Epidermal melanocyte (primary cell): ENCODE measurements at regions not wholly inside any gene's neighbourhood (a gene's known extent, or its start where the extent isn't known, plus 50 kb on each side); places are given as distances from the start of the nearest gene placed in this dataset.

Experiments
- DNase-seq: peaks from one replicate; pipeline ENCODE4 v3.0.0; 2011; ENCODE audit warnings: low spot score; ENCODE audit not compliant: insufficient read length

- DNase-seq, result no peak
Observed at GRCh38 chr20:56954797-56955196, 311.6 kb downstream of the BMP7 start.

- DNase-seq, result no peak
Observed at GRCh38 chr20:56955680-56956079, 310.8 kb downstream of the BMP7 start.

- DNase-seq, result no peak
Observed at GRCh38 chr20:56956534-56956933, 309.9 kb downstream of the BMP7 start.

DNA sequence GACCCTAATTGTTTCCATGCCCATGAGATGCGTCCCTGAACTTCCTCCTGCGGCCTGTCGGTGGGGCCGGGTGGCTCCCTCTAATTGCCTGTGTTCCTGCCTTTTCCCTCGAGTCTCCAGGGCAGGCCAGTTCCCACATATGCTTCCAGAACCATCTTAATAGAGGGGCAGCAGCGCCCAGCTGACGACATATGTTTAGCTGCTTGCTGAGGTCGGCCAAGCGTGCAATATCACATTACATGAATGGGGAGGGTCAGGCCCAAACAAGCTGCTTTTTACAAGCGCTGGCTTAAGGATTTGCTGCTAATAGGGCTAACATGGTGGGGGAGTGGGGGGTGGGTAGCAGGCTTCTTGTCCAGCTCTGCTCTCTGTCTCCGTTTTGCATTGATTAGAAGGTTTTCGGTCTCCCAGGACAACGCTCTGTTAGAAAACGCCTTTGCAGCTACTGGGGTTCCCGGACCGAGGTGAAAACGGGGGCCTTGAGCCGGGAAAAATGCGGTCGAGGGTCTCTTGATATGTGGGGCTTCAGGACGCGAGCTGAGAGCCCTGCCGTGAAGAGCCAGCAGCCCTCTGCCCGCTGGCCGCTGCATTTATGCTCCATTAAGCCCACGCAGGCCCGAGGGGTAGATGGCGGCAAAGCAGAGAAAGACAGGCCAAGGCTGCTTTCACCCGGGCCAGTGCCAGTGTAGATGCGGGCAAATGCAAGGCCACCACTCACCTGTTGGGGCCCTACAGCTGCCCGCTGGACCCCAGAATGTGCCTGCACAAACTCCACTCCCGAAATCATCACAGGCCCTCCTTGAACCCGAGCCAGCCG, 308.5 kb downstream of the BMP7 start:
- no peak for DNase-seq

GRCh38 chr20:56964901-56965300, 301.5 kb downstream of the BMP7 start:
- DNase-seq, result no peak

GRCh38 chr20:56967916-56968315, 298.5 kb downstream of the BMP7 start:
- DNase-seq, result no peak

DNA sequence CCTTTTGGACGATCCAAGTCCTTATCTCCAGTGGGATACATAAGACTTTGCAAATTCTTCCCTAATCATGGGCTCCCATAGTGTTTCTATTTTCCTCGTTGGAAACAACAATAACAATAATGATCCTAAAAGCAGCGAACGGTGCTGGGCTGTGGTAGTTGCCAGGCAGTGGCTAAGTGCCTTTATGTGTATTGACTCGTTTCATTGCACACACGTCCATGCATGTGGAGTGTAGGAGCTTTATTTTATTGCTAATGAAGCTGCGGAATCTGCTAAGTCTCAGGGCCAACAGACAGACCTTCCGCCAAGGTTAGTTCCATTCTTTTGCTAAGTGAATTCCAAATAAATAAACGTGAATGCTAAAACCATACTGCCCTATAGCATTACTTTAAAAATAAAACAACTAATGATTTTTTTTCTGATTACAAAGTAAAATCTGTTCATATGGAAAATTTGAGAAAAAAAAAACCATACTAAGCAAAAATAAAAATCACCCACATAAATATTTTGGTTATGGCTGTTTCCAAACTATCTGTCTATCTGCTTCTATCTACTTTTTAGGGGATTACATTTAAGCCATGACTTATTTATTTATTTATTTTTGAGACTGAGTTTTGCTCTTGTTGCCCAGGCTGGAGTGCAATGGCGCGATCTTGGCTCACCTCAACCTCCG, 297.9 kb downstream of the BMP7 start:
- DNase-seq, result no peak

DNA sequence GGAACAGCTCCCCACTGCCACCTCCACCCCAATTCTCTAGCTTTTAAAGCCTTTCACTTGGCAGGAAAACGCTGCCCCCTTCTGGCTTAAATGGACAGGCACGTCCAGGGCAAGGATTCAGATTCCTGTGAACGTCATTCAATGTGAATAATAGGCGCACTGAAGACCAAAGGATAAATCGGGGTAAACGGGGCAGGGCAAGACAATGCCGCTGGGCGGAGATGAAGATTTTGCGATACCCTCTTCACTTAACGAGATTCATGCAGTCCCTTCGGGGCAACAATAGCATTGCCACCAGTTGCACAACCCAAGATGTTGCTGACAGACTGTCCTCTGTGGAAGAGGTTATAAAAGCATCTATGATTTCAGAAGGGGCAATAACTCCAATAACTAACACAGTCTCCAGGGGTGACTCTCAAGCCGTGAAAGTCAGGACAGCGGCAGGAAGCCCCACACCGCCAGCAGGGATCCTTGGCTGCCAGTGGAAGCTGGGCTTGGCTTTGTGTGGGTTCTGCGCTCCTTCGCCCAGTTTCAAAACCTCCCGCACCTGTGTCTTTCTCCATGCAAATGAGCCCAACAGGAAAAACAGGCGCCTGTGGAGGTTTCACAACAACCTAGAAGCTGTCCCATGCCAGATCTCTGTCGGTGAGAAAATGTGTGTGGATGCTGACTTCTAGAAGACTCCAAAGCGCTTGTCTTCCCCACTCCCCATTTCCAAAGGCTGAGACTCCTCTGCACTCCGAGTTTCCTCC, 291.8 kb downstream of the BMP7 start:
- DNase-seq, result peak; percentile 78

DNA sequence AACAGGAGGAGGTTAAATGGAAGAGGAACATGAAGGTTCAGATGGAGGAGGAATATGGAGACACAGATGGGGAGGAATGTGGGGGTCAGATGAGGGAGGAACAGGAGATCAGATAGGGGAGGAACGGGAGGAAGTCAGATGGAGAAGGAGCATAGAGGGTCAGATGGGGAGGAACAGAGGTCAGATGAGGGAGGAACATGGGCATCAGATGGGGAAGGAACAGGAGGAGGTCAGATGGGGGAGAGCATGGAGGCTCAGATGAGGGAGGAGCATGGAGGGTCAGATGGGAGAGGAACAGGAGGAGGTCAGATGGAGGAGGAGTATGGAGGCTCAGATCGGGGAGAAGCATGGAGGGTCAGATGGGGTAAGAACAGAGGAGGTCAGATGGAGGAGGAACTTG, 290.6 kb downstream of the BMP7 start:
- DNase-seq, result no peak

DNA sequence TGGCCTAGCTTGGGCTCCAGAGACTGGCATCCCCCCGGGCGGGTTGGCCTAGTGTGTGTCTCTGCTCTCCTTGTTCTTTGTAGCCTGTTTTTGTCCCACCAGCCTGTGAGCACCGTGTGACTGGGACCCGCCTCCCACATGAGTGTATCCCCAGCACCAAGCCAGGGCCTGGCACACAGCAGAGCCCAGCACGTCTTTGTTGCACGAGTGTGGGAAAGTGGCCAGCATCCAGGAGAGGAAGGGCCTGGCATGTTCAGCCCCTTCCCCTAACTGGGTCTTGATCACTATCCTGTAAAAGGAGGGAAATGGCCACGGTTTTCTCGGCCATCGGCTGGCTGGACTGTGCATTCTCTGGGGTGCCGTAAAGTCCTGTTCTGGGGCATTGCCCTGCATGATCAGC, 290.1 kb downstream of the BMP7 start:
- no peak for DNase-seq

DNA sequence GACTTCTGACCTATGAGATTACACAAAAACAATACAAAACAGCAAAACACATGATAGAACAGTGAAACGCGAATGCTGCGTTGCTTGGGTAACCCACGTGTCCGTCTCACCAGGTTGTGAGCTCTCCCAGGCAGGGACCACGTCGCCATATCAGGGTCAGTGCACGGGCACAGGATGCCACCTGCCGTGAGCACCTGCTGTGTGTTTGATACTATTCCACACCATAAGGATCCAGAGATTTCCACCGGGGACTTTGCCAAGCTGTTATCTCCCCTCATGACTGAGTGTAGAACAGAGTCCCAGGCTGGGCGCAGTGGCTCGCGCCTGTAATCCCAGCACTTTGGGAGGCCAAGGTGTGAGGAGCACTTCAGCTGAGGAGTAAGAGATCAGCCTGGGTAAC, 288.0 kb downstream of the BMP7 start:
- DNase-seq, result no peak

- DNase-seq, result no peak
Observed at GRCh38 chr20:56979125-56979524, 287.3 kb downstream of the BMP7 start.

DNA sequence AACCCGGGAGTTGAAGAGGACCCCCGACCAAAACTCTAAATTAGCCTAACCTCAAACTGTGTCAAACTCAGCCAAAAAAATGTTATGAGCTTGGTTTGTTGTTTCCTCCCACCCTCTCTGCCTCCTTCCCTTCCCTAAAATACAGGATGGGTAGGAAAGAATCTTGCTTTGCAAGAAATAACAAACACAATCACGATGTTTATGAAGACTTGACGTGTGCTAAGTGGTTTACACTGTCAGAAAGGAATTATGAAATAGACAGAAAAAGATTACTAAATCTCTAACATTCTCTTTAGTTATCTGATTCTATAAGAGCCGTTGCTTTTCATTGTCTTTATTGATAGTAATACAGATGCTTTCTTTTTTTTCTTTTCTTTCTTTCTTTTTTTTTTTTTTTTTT, 285.1 kb downstream of the BMP7 start:
- no peak for DNase-seq

DNA sequence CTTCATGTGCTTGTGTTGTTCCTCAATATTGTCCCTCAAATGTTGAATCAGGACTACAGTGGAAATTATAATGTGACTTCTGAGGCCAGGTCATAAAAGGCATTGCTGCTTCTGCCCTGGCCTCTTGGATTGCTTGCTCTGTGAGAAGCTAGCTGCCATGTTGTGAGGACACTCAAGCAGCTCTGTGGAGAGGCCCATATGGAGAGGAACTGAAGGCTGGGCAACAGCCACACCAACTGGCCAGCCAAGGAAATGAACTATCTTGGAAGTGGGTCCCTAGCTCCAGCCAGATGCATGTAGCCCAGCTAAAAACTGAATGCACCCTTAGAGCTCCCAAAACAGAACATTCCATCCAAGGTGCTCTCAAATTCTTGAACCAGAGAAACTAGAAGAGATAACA, 282.6 kb downstream of the BMP7 start:
- no peak for DNase-seq

- no peak for DNase-seq
Observed at GRCh38 chr20:56985066-56985685, 281.3 kb downstream of the BMP7 start.

DNA sequence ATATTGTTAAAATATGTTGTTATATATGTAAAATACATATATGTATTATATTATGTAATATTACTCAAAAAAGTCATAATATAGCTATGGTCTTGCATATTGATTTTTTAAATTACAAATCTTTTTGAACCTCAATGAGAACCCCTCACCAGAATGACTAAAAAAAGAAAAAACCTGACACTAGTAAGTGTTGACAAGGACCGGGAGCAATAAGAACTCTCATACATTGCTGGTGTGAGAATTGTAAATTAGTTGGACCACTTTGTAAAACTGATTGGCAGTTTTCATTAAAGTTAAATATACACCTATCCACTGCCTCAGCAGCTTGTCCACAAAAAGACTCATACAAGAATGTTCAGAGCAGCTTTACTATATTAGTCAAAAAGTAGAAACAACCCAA, 280.0 kb downstream of the BMP7 start:
- DNase-seq, result no peak

DNA sequence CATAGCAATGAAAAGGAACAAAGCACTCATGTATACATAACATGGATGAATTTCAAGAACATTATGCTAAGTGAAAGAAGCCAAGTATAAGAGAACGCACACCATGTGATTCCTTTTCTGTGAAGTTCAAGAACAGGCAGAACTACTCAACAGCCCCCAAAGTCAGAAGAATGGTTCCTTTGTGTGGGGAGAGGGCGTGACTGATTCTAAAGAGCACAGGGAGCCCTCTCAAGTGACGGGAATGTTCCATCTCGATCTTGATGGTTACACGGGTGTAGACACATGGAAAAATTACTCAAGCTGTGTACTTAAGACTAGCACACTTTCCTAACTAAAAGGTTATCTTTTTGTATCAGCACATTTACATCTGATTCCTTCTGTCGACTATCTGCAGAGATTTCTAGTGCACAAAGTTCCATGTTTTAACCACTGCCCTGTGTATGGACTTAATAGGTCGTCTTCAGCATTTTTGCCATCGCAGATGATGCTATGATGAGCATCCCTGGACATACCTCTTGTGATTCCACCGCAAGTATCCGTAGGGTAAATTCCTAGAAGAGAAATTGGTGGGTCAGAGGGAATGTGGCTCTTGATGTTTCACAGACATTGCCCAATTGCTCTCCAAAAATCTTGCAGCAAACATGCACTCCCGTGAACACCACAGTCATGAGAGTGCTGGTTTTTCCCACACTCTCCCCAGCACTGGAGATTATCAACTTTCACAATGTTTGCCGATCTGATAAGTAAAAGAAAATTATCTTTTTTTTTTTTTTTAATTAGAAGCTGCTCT, 279.3 kb downstream of the BMP7 start:
- DNase-seq, result peak; percentile 37

- no peak for DNase-seq
Observed at GRCh38 chr20:56987986-56988385, 278.5 kb downstream of the BMP7 start.

GRCh38 chr20:56988446-56988845, 278.0 kb downstream of the BMP7 start:
- DNase-seq, result no peak

GRCh38 chr20:56989516-56989915, 276.9 kb downstream of the BMP7 start:
- no peak for DNase-seq

- DNase-seq, result no peak
Observed at GRCh38 chr20:56993020-56993559, 273.4 kb downstream of the BMP7 start.
